ENCODE measurements at regions not wholly inside any gene's neighbourhood (a gene's known extent, or its start where the extent isn't known, plus 50 kb on each side); places are given as distances from the start of the nearest gene placed in this dataset.
"Not testable (repeated sequence)": the region's sequence is repeated elsewhere in the genome, so short reads cannot be mapped to it uniquely, and the experiment has no call there.

GRCh38 chr5:1652873-1653697 lies 129.3 kb upstream of the LPCAT1 start:
- DNase-seq, result peak; percentile 17

GRCh38 chr5:1651971-1652872 lies 128.5 kb upstream of the LPCAT1 start:
- peak; percentile 5 for DNase-seq

- DNase-seq, result no peak
Measured at GRCh38 chr5:1651250-1651649, 127.5 kb upstream of the LPCAT1 start.

- DNase-seq, result no peak
Measured at GRCh38 chr5:1649554-1649953, 125.8 kb upstream of the LPCAT1 start.

GRCh38 chr5:1648806-1649205 lies 125.0 kb upstream of the LPCAT1 start:
- DNase-seq, result no peak

GRCh38 chr5:1647580-1647979 lies 123.8 kb upstream of the LPCAT1 start:
- no peak for DNase-seq

GRCh38 chr5:1644810-1645571 lies 121.2 kb upstream of the LPCAT1 start:
- DNase-seq, result peak; percentile 79

GRCh38 chr5:1644393-1644809 lies 120.6 kb upstream of the LPCAT1 start:
- not testable (repeated sequence) for DNase-seq

GRCh38 chr5:1643651-1644392 lies 120.1 kb upstream of the LPCAT1 start:
- peak; percentile 8 for DNase-seq

- no peak for DNase-seq
Measured at GRCh38 chr5:1642621-1643061, 118.9 kb upstream of the LPCAT1 start.

- DNase-seq, result no peak
Measured at GRCh38 chr5:1642221-1642620, 118.5 kb upstream of the LPCAT1 start.

GRCh38 chr5:1641560-1642166 lies 117.9 kb upstream of the LPCAT1 start:
- DNase-seq, result peak; percentile 67

- no peak for DNase-seq
Measured at GRCh38 chr5:1641041-1641440, 117.3 kb upstream of the LPCAT1 start.

- DNase-seq, result no peak
Measured at GRCh38 chr5:1640421-1640881, 116.7 kb upstream of the LPCAT1 start.

- no peak for DNase-seq
Measured at GRCh38 chr5:1639757-1640156, 116.0 kb upstream of the LPCAT1 start.

- no peak for DNase-seq
Measured at GRCh38 chr5:1638658-1639400, 115.1 kb upstream of the LPCAT1 start.

- no peak for DNase-seq
Measured at GRCh38 chr5:1637639-1638481, 114.1 kb upstream of the LPCAT1 start.

GRCh38 chr5:1636981-1637638 lies 113.3 kb upstream of the LPCAT1 start:
- no peak for DNase-seq

All from right kidney (tissue), 1 donor.